ENCODE measurements at regions not wholly inside any gene's neighbourhood (a gene's known extent, or its start where the extent isn't known, plus 50 kb on each side); places are given as distances from the start of the nearest gene placed in this dataset.
A peak's percentile ranks its signal among the peaks of the same experiment; 100 is the strongest.
"Not testable (repeated sequence)": the region's sequence is repeated elsewhere in the genome, so short reads cannot be mapped to it uniquely, and the experiment has no call there.

- peak; percentile 4 to 12 (median 5) for DNase-seq (ENCODE audit: low read depth in 3 of 3, low spot score in 2 of 3)
Measured at GRCh38 chr11:7143908-7144307, 55.1 kb downstream of the RBMXL2 start.

GRCh38 chr11:7150104-7150503 lies 61.3 kb downstream of the RBMXL2 start:
- not testable (repeated sequence) for DNase-seq (ENCODE audit: low read depth in 3 of 3, low spot score in 2 of 3)

DNA sequence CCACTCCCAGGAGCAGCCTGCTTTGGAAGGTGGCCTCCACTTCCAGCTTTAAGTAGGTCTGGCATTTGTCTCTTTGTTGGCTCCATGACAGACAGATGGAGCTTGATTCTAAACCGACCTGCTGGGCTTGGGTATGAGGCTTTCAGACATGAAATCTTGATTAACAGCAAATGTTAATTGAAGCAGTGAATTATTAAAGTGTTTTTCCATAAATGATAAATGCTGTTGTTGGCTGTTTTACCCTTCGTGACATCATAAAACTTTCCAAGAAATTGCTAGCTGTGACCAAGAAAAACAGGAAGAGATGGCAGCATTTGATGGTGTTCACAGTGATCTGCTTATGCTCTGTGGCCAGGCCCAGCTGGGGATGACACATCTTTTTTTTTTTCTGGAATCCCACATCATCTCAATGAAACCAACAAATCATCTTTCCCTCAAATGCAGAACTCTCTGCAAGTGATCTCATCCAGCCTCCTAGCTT lies 66.1 kb downstream of the RBMXL2 start:
- DNase-seq (ENCODE audit: low read depth in 3 of 3, low spot score in 2 of 3), result no peak

DNA sequence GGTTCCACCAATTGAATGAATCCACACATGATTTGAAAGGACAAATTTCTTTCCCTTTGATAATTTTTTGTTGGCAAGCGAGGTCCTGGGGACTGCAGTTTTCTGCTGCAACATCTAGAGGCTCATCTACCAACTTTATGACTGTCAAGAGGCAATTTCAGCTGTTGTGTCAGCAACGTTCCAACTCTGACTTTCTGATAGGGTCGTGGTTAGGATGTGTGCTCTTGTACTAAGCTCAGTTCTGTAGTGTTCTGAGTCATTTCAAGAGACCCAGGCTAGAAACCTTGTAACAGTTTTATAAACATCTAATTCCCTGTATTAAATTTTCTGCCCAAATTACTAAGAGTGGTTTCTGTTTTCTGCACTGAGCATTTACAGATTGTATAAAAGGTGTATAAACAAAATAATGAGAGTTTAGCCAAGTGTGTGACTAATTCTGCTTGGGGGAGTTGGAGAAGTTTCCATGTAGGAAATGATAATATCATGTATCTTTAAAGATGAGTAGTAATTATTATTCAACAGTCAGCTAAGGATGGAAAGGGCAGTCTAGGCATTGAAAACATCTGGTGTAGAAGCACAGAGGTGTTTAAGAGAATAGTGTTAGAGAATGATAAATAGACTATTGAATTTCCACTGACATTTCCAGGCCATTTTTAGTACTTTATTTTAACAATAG lies 72.2 kb downstream of the RBMXL2 start:
- DNase-seq (ENCODE audit: low read depth in 3 of 3, low spot score in 2 of 3), result no peak

DNA sequence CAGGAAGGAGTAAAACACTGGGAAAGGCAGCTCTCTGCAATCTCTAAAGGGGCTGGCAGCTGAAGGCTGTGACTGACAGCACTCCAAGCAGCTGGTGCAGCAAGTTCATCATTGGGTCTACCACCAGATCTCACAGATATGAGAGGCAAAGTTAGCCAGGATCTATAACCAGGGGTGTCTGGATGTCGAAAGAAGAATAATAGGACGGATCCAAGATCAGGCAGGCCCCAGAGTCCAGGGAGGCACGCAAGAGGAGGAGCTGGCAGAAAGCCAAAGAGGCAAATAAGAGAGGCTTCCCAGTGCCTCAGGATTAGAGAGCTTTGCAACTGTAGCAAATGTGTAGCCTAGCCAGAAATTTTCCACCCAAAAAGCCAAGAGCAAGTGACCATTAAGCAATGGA lies 77.1 kb downstream of the RBMXL2 start:
- DNase-seq (ENCODE audit: low read depth in 3 of 3, low spot score in 2 of 3), result no peak

DNA sequence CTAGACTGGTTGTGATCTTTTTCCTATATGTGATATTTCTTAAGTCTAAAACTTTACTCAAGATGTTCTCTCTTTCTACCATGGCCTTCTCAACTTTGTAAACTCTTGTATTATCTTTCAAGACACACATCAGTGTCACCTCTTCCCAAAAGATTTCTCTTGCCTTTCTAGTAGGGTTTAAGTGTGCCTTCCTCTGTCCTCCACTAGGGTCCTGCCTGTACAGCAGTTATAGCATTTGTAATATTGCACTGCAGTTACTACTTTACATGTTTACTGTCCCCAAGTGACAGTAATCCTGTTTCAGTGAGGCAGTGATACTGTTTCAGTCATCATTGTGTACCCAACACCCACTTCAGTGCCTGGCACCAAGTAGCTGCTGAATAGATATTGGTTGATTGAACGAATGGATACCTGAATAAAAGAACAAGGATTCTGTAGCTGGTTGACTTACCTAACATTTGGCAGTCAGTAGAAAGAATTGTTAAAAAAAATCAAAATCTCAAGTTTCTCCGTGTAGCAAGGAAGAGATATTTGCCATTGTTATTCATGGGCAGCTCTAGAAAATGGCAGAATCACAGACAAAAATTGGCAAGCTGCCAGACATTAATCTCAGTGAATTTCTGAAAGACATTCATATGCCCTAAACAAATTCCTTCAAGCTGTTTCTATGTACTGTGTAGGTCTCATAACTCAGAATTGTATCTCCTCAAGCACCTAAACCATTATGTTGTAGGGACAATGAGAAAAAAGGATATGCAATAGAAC lies 79.4 kb downstream of the RBMXL2 start:
- no peak for DNase-seq (ENCODE audit: low read depth in 3 of 3, low spot score in 2 of 3)

GRCh38 chr11:7168741-7168990 lies 79.9 kb downstream of the RBMXL2 start:
- DNase-seq (ENCODE audit: low read depth in 3 of 3, low spot score in 2 of 3), result no peak

DNA sequence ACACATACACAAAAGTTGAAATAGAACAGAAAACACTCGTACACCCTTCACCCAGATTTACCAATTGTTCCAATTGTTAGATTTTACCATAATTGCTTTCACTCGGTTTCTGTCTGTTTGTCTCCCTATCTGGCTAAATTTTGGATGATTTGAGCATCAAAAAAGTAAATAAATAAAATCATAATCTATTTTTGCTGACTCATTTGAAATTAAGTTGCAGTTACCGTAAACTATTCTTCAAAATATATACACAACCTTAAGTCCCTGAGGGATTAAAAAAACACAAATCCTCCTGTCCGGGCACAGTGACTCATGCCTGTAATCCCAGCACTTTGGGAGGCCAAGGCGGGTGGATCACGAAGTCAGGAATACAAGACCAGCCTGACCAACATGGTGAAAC lies 81.3 kb upstream of the SYT9 start:
- no peak for DNase-seq (ENCODE audit: low read depth in 3 of 3, low spot score in 2 of 3)

GRCh38 chr11:7175007-7175406 lies 76.7 kb upstream of the SYT9 start:
- DNase-seq (ENCODE audit: low read depth in 3 of 3, low spot score in 2 of 3), result no peak

DNA sequence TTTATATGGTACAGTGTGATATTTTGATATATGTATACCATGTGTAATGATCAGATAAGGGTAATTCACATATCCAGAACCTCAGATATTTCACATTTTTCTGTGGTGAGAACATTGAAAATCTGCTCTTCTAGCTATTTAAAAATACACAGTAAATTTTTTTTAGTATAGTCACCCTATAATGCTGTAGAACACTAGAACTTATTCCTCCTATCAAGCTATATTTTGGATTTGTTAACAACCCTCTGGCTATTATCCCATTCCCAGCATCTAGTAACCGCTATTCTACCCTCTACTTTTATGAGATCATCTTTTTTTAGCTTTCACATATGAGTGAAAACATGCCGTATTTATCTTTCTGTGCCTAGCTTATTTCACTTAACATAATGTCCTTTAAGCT lies 65.5 kb upstream of the SYT9 start:
- no peak for DNase-seq (ENCODE audit: low read depth in 3 of 3, low spot score in 2 of 3)

GRCh38 chr11:7186676-7187075 lies 65.0 kb upstream of the SYT9 start:
- no peak for DNase-seq (ENCODE audit: low read depth in 3 of 3, low spot score in 2 of 3)

GRCh38 chr11:7192785-7193184 lies 58.9 kb upstream of the SYT9 start:
- not testable (repeated sequence) for DNase-seq (ENCODE audit: low read depth in 3 of 3, low spot score in 2 of 3)

GRCh38 chr11:7196396-7197146 lies 55.1 kb upstream of the SYT9 start:
- DNase-seq (ENCODE audit: low read depth in 3 of 3, low spot score in 2 of 3), result no peak

DNA sequence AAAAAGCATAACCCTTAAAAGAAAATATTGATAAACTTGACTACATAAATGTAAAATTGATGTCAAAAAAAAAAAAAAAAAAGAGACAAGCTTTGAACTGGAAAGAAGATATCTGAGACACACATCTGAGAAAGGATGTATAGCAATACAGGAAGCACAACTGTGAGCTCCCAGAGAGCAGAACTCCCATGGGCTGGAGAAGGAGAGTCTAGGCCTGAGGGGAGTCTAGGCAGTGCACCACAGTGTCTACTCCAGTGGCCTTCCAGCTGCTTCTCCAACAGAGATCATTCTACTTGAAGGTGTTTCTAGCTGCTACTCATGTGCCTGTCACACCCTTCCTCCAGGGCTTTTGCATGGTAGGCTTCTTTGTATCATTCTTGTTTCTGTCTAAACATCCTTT lies 54.2 kb upstream of the SYT9 start:
- no peak for DNase-seq (ENCODE audit: low read depth in 3 of 3, low spot score in 2 of 3)
